ENCODE measurements at regions not wholly inside any gene's neighbourhood (a gene's known extent, or its start where the extent isn't known, plus 50 kb on each side); places are given as distances from the start of the nearest gene placed in this dataset.
A peak's percentile ranks its signal among the peaks of the same experiment; 100 is the strongest.

DNA sequence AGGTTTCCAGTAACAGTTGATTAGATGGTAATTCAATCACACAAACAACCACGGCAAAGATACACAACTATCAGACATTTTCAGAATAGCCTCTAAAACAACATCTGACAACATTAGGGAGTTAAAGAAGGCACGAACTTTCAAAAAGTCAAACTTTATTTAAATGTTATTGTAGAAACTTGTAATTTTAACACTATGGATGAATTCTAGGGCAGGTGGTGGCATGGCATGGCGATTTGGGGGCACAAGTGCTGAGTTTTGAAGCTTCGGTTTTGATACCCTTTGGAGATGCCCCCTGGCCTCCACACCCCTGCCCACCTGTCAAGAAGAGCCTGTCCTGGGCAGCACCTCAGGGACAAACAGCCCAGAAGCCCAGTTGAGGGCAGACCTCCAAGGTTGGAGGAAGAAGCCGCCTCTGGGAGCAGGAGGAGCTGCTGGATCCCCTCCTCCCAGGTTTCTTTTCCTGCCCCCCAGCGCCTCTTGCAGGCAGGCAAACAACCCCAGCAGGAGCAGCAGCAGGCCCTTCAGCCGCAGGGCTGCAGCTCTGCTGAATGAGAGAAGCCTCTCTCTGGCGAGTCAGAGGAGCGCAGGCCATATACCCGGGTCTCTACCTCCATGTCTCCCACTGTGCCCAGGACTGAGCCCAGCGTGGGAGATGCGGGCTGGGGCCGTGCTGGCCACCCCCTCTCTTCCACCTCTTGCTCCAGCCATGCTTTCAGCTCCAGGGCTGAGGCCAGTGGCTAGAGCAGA, 102.1 kb upstream of the IGLL5 start:
- no peak for DNase-seq

DNA sequence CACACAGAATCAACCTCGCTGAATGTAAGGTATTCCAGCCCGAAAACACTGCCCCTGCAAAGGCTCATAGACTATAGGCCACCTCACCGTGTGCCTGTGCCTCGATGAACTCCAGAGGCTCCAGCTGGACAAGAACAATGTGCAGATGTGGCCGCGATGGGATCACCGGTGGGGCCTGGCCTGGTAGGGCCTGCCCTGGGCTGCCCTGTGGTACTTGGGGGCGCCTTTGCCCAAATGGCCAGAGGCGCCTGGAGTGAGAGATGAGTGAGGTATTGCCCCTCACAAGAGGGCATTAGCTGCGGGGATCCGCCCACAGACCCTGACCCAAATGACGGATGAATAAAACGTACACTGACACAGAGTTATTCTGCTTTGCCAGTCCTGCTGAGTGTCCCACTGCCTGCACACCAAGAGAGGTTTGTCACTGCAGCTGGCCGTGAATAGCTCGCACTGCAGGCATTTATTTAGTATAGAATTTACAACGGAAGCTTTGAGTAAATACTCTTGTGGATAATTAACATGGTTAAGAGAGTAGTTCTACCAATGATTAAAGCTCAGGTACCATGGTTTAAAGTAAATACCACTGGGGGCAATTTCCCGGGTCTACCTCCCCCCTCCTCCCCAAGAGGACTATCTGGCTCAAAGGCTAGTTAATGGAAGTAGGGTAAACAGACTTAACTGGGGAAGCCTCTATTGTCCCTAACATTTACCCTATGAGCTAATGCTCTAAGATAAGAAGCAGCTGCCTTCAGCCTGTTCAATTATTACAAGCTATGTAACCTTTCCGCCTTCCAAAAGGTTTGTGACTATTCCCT, 101.1 kb upstream of the IGLL5 start:
- peak; percentile 37 for DNase-seq

DNA sequence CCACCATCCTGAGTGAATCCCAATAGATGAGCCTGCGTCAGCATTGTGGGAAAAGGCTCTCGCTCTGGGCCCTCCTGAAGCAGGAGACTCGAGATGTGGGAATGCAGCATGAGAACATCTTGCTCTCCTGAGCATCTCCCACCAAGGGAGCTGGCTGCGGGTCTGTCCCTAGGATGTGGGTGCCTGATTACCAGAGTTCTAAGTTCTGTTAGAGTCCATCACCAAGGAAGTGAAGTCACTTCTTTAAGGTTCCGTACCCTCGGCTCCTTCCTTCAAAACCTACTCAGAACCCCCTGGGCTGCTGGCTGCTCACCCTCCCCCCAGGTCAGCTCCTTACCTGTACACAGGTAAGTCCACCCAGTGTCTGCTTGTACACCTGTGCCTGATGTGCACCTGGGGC, 100.5 kb upstream of the IGLL5 start:
- peak; percentile 21 for DNase-seq

DNA sequence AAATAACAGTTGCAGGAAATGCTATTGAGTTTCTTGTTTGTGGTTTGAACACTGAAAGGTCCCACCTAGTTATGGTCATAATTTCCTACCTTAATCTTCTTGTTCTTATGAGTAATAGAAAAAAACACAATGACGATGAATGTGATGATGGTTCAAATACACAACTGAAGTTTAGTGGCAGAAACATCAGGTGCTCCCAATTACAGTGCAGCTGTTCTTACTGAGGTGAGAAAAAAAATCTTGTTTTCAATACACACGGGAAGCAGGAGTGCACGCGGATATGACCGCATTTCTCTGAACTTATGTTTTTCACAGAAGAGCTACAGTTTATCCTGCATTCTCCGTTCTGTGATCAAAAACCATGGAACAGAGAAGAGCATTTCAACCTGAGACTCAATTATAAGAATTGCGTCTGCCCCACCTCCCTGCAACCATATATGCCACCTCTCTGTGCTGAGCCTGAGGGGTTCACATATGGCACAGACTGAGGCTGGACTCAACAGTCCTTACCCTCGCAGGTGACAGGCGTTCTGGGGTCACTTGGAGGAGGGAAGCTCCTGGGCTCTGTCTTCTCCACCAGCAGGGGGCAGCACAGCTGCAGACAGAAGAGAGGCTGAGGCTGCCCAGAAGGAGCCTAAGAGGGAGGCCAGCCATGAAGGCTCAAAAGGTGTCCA, 99.7 kb upstream of the IGLL5 start:
- peak; percentile 82 for DNase-seq

DNA sequence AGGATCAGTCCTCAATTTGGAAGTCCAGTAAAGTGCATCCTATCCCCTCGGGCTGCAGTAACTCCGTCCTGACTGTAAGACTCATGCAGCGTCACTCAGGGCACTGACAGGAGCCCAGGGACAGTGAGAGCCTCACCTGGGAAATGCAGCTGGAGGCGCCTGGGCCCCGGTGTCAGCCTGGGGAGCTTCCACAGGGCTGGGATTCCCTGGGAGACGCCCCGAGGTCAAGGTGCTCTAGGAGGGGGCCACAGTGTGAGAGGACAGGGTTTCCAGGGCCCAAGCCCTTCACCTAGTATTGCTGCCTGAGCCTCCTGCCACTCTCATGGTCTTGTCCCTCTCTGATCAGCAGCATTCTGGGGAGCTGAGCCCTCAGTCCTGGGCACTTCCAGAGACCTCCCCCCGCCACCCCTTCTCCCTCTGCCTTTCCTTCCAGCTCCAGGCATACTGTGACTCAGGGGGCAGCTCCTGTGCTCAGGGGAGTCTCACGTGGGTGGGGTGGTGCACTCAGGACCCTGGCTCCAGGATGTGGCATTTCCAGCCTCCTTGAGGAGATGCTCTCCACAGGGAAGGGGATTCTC, 99.1 kb upstream of the IGLL5 start:
- peak; percentile 34 for DNase-seq

DNA sequence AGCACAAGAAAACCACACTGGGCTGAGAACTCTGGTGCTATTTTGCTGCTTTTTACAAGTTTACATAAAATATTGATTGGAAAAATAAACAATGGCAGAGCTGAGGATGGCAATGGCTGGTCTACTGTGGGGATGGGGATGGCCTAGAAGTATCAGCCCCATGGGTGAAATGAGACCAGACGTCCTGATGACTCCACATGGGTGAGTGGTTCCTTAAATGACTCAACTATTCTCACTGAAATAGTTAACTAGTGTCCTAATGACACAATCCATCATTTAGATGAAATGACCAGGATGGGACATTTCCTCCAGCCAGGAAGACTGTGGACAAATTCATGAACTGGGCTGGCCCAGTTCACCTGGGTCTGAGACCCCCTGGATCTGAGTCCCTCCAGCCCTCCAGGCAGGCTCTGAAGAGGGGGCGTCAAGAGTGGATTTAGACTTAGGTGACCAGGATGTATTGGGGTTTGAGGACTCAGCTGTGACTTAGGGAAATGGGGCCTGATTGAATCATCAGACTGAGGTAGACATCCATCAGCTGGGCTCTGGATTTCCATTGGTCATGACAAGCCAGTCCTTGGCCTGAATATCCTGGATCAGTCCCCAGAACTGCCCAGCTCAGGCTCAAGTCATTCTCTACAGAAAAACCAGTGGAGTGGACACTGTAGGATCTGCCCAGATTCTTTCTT, 98.2 kb upstream of the IGLL5 start:
- DNase-seq: peak; percentile 43

DNA sequence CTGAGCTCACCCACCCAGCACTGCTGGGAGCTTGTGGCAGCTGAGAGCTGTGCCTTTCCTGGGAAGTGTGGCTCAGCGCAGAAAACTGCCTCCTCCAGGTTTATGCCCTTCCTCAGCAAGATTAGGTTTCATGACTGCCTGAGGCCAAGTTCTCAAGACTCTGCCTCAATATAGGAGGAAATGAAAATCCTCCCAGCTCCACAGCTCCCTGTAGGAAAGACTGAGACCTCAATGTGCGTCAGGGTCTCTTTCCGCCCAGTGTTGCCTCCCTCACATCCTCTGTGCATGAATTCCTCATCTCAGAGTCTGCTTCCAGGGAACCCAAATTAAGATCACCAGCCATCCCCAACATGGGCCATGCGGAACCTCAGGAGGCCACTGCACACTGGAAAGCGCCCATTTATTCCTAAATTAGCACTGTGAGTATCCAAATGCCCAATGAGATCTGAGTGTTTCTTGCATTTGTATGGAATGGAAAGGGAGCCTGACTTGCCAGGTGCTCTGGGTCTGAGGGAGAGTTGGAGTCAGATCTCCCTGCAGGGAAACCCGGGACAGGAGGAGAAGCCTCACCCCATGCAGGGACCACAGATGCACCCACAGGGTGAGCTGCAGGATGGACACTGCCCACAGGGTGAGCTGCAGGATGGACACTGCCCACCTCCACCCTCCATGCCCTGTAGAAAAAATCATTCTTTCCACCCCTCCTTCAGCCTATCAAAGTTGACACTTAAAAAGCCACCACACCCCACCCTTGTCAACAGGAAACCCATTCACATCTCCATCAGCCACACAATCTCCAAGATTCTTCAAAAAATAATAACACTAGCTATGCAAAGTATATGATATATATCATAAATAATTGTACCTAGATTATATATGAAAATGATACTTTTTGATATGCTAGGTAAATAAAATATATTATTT, 97.4 kb upstream of the IGLL5 start:
- peak; percentile 22 for DNase-seq

DNA sequence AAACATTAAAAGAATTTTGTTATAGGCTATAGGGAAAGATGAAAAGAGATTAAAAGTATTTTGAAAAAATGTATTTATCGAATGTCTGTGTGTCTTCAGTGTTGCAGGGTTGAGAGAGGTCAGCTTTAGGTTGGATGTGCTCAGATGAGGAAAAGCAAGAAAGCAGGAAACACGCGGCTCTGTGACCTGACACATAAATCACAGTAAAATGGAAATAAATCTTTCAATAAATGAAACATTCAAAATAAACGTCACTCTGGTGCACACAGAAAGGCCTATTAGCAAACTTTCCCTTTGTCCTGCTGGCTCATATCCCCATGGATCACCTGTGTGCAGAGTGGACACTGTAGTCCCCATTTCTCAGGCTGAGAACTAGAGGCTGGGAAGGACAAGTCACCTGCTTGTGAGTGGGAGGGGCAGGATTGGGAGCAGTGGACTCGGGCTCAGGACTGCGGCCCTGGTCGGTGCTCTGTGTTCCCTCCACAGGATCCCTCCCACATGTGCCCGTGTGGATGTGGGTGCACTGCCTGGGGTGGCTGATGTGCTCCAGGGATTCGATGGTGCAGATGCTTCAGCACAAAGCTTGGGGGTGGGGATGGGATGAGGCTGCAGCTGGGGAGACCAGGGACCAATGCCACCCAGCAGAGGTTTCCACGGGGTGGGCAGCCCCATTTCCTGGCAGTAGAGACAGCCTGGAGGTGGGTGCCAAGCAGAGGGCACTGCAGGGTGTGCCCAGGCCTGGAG, 96.0 kb upstream of the IGLL5 start:
- peak; percentile 42 for DNase-seq

DNA sequence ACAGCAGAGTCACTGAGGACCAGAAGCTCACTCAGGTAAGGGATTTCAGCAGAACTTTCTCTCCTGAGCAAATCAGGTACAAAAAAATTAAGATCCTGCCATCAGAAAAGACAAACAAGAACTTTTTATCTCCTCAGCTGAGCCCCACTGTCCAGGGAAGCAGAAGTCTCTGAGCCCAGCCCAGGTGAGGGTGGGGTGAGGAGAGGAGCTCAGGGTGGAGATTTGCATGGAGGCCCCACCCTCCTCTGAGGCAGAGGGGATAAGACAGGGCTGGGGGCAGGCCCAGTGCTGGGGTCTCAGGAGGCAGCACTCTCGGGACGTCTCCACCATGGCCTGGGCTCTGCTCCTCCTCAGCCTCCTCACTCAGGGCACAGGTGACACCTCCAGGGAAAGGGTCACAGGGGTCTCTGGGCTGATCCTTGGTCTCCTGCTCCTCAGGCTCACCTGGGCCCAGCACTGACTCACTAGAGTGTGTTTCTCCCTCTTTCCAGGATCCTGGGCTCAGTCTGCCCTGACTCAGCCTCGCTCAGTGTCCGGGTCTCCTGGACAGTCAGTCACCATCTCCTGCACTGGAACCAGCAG, 95.3 kb upstream of the IGLL5 start:
- peak; percentile 44 for DNase-seq

DNA sequence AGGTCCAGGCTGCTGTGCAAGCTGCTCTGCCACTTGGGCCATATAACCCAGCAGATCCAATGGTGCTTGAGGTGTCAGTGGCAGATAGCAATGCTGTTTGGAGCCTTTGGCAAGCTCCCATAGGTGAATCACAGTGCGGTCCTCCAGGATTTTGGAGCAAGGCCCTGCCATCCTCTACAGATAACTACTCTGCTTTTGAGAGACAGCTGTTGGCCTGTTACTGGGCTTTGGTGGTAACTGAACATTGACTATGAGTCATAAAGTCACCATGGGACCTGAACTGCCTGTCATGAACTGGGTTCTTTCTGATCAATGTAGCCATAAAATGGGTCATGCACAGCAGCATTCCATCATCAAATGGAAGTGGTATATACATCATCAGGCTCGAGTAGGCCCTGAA, 92.0 kb upstream of the IGLL5 start:
- peak; percentile 27 for DNase-seq

DNA sequence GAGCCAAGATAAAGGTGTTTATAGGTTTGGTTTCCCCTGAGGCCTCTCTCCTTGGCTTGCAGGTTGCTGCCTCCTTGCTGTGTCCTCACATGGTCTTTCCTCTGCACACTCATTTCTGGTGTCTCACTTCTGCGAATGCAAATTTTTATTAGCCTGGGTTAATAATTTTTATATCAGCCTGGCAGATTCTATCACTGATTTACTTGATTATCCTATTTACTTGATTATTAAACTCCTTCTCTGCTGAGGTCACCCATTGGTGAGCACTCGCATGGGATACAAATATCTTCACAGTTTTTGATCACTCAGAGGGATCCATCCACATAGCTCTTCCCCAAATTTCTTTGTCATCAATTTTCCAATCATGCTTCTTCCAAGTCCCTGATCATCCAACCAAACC, 90.9 kb upstream of the IGLL5 start:
- DNase-seq: no peak

DNA sequence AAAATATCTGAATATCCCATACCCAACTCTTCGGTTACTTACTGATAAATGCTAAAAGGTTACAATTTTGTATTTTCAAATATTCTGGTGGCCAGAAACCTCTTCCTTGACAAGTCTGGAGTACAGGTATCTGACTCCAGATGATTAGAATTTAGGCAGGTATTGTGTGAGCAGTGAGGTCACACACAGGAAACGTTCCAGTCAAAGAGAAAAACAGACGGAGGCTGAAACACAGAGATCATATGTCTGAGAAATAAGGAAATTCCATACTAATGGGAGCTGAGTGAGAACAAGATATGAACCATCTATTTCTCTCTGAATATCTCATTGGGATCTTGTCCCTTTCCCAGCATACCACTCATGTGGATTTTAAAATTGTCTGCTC, 89.4 kb upstream of the IGLL5 start:
- peak; percentile 18 for DNase-seq

DNA sequence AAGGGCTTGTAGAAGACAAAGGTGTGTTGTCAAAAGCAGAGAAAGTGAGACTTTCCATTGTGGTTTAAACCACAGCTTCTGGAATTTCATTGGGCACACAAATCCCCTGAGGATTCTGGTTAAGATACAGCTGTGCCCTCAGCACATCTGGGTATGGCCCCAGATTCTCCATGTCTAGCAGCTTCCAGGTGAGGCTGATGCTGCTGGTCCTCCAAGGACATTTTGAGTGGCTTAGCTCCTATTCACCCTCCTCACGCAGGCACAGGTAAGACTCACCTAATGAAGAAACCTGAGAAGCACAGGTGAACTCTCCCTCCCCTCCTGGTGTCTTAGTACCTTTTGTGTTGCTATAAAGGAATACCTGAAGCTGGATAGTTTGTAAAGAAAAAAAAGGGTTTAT, 88.9 kb upstream of the IGLL5 start:
- DNase-seq: peak; percentile 29

DNA sequence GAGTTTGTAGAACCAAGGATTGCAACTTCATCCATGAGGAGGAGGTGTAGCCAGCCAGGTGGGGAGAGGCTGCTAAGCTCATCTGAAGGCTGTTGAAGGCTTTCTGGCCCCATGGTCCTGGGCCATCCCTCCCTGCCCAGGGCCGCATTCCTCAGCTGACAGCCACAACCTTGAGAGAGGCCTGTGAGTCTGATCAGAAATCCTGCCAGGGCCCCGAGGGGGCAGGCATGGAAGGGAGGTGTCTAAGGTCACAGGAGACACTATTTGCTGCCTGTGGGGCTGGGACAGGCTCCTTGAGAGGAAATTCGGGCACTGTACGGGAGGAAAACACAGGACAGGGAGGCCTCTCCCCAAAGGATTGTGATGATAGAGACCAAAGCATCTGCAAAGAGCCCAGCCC, 88.1 kb upstream of the IGLL5 start:
- peak; percentile 82 for DNase-seq

DNA sequence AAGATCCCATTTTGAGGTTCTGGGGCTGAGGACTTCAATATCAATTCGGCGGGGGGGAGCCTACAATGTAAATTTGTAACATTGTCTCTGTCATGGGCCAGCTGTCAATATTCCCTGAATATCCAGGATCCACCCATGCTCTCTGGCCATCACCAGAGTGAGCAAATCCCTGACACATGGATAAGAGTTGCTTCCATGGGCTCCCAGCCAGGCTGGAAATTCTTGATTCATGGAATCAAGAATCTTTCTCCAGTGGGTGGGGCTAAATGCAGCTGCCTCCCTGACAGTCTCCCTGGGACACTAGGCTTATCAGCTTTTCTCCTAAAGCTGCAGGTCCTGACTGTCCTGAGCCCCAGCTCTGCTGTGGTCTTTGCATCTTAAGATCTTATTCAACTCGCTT, 86.9 kb upstream of the IGLL5 start:
- DNase-seq: peak; percentile 22

DNA sequence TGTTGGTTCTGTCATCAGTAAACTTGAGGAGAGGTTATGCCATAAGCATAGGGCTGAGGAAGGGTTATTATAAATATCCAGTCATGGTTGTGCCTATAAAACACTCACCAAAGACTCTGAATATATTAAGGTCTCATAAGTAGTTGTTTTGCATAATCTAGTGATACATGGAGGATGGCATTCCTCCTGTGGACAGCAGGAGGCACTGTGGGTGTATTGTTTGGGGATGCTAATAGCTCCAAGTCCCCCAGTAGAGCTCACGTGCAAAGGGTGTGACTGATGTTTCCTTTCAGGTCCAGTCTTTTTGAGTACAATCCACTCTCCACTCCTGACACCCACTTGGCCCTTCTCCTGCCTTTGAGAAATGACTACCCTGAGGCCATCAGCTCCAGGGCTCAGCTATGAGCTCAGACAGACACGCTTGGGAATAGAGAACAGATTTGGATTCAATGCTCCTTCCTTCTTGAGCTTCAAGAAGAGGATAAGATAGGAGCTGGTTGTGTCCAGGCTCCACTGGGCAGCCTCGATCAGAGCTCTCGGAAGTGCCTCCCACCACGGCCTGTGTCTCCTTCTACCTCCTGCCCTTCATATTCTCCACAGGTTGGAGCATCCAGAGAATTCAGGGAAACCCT, 85.2 kb upstream of the IGLL5 start:
- no peak for DNase-seq

DNA sequence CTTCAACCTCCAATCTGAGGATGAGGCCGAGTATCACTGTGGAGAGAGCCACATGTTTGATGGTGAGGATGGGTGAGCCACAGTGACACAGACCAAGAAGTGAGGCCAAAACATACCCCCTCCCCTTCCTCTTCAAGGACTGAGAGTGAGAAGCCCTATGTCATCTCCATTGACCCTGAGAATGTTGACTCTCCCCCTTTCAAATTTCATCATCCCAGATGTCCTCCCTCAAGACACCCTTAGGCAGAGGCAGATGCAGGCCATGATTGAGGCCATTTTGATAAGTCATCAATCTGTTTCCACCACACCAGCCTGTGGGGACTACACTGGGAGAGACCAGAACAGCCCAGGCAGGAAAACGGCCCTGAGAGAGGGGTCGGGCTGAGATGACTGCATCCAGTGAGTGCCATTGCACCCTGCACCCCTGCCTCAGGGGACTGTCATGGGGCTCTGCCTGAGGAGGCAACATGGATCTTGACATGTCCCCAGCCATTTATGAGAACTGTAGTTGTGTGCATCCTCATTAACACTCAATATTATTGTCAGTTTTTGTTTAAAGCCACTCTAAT, 84.2 kb upstream of the IGLL5 start:
- DNase-seq: peak; percentile 18

DNA sequence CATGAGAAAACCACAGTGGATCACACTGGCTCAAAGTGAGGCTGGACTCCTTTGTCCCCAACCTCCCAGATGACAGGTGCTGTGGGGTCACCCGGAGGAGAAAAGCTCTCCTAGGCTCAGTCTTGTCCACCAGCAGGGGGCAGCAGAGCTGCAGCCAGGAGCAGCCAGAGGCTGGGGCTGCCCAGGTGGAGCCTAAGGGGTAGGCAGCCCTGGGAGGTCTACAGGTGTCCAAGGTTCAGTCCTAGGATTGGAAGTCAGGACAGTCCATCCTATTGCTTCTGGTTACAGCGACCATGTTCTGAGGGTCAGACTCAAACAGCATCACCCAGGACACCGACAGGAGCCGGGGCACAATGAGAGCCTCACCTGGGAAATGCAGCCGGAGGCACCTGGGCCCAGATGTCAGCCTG, 77.6 kb upstream of the IGLL5 start:
- DNase-seq: peak; percentile 79

DNA sequence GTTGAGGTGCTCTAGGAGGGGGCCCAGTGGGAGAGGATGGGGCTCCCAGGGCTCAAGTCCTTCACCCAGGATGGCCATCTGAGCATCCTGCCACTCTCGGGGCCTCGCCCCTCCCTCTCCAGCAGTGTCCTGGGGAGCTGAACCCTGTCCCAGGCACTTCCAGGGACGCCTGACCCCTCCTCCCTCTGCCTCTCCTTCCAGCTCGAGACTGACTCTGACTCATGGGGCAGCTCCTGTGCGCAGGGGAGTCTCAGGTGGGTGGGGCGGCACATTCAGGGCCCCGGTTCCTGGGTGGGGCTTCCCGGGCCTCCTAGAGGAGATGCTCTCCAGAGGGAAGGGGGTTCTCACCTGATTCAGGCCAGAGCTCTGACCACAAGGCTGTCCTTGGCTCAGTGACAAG, 77.1 kb upstream of the IGLL5 start:
- peak; percentile 48 for DNase-seq

All from islet precursor cell (in vitro differentiated cells).